HG02973 (cell line): ENCODE measurements at regions not wholly inside any gene's neighbourhood (a gene's known extent, or its start where the extent isn't known, plus 50 kb on each side); places are given as distances from the start of the nearest gene placed in this dataset.
"Not testable (repeated sequence)": the region's sequence is repeated elsewhere in the genome, so short reads cannot be mapped to it uniquely, and the experiment has no call there.

ENCODE experiments used
- ATAC-seq: cut with Tn5 transposase; IDR thresholded peaks from one replicate; pipeline ENCODE4 v1.9.1; 2021; ENCODE audit warnings: moderate library complexity; ENCODE audit not compliant: unreplicated experiment

- not testable (repeated sequence) for ATAC-seq
These were observed 736.5 kb upstream of the PCDH15 start for GRCh38 chr10:55537497-55537896.

- ATAC-seq, result no peak
These were observed 718.2 kb upstream of the PCDH15 start for GRCh38 chr10:55519264-55519663.

GRCh38 chr10:55518416-55518815, 717.4 kb upstream of the PCDH15 start:
- not testable (repeated sequence) for ATAC-seq

- no peak for ATAC-seq
These were observed 708.1 kb upstream of the PCDH15 start for GRCh38 chr10:55509168-55509567.

- ATAC-seq, result peak; percentile 95
These were observed 700.0 kb upstream of the PCDH15 start for GRCh38 chr10:55500931-55501559.

- ATAC-seq, result no peak
These were observed 697.0 kb upstream of the PCDH15 start for GRCh38 chr10:55497893-55498499.

- ATAC-seq, result peak; percentile 53
These were observed 694.5 kb upstream of the PCDH15 start for GRCh38 chr10:55495555-55495954.

GRCh38 chr10:55491712-55492111, 690.7 kb upstream of the PCDH15 start:
- ATAC-seq, result no peak

GRCh38 chr10:55485827-55486226, 684.8 kb upstream of the PCDH15 start:
- no peak for ATAC-seq

GRCh38 chr10:55476129-55476528, 675.1 kb upstream of the PCDH15 start:
- no peak for ATAC-seq

GRCh38 chr10:55474258-55474657, 673.2 kb upstream of the PCDH15 start:
- ATAC-seq, result no peak

GRCh38 chr10:55470840-55471239, 669.8 kb upstream of the PCDH15 start:
- ATAC-seq, result no peak

GRCh38 chr10:55466806-55467504, 665.9 kb upstream of the PCDH15 start:
- no peak for ATAC-seq

- no peak for ATAC-seq
These were observed 663.1 kb upstream of the PCDH15 start for GRCh38 chr10:55464083-55464482.

GRCh38 chr10:55460008-55460407, 659.0 kb upstream of the PCDH15 start:
- no peak for ATAC-seq

GRCh38 chr10:55449981-55450380, 649.0 kb upstream of the PCDH15 start:
- ATAC-seq, result no peak

GRCh38 chr10:55446441-55447002, 645.5 kb upstream of the PCDH15 start:
- ATAC-seq, result no peak

- ATAC-seq, result no peak
These were observed 640.7 kb upstream of the PCDH15 start for GRCh38 chr10:55441777-55442176.

- ATAC-seq, result no peak
These were observed 625.1 kb upstream of the PCDH15 start for GRCh38 chr10:55426138-55426537.

- no peak for ATAC-seq
These were observed 609.4 kb upstream of the PCDH15 start for GRCh38 chr10:55410415-55410885.

GRCh38 chr10:55404094-55404493, 603.1 kb upstream of the PCDH15 start:
- ATAC-seq, result no peak
